SH-SY5Y (cell line): ENCODE measurements at regions not wholly inside any gene's neighbourhood (a gene's known extent, or its start where the extent isn't known, plus 50 kb on each side); places are given as distances from the start of the nearest gene placed in this dataset.

Source experiments
- GATA2 ChIP-seq: IDR thresholded peaks from 2 replicates; pipeline ENCODE4 v1.6.1; 2011; ENCODE audit warnings: mild to moderate bottlenecking, low read depth, low read length
- GATA3 ChIP-seq: IDR thresholded peaks from 2 replicates; pipeline ENCODE4 v1.6.1; 2011; ENCODE audit warnings: low read depth, mild to moderate bottlenecking, low read length, moderate library complexity

- TF ChIP-seq GATA2, result no peak
- TF ChIP-seq GATA3, result no peak
Observed at GRCh38 chr13:53180684-53181083, 152.1 kb downstream of the OLFM4 start.
